ENCODE measurements at regions not wholly inside any gene's neighbourhood (a gene's known extent, or its start where the extent isn't known, plus 50 kb on each side); places are given as distances from the start of the nearest gene placed in this dataset.

DNA sequence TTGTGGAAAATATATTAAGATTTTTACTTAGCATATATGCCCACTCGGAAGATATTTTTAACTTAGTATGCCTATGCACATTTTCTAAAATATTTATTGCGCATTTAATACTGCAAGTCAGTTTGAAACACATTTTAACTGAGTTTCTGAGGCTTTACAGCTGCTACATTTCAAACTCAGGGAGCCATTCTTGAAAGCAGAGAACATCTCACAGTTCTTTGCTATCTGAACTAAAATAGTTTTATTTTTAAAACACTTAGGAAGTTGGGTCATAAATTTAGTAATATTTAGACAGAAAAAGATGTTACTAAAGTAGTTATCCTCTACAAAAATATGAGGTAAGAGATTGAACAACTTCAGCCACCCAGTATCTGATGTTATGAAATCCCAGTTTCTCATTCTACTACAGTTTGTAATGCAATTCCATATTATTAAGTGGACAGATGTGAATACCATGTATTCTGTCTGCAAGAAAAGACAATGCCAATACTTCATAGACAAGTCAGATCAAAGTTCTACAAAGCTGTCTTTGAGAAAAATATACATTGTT, 409.9 kb upstream of the EDIL3 start:
- TF ChIP-seq, protein P1, sequence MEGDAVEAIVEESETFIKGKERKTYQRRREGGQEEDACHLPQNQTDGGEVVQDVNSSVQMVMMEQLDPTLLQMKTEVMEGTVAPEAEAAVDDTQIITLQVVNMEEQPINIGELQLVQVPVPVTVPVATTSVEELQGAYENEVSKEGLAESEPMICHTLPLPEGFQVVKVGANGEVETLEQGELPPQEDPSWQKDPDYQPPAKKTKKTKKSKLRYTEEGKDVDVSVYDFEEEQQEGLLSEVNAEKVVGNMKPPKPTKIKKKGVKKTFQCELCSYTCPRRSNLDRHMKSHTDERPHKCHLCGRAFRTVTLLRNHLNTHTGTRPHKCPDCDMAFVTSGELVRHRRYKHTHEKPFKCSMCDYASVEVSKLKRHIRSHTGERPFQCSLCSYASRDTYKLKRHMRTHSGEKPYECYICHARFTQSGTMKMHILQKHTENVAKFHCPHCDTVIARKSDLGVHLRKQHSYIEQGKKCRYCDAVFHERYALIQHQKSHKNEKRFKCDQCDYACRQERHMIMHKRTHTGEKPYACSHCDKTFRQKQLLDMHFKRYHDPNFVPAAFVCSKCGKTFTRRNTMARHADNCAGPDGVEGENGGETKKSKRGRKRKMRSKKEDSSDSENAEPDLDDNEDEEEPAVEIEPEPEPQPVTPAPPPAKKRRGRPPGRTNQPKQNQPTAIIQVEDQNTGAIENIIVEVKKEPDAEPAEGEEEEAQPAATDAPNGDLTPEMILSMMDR (optimal IDR thresholded peaks at IDR 0.05 in 1 of 3, IDR thresholded peaks at IDR 0.05 in 1 of 3, conservative IDR thresholded peaks at IDR 0.05 in 1 of 3; ENCODE audit: extremely low read depth in 1 of 3, insufficient read depth in 2 of 3, low read length in 3 of 3), result no peak
- TF ChIP-seq EZH2 (IDR thresholded peaks at IDR 0.05; ENCODE audit: low read length), result no peak
